HCT116 (cell line): ENCODE measurements at regions not wholly inside any gene's neighbourhood (a gene's known extent, or its start where the extent isn't known, plus 50 kb on each side); places are given as distances from the start of the nearest gene placed in this dataset.

ENCODE experiments used
- ATAC-seq: fragments of 200-7000 bp; cut with Tn5 transposase; 2 replicates; pipeline ENCODE4 v1.9.1; 2020; ENCODE audit warnings: mild to moderate bottlenecking, moderate library complexity
- BruUV-seq: library from RNA; stranded (reverse); fragments of 400-500 nt; replicated peaks from 2 replicates; lab custom pipeline; 2021; lab: Mats Ljungman, UMichigan
- CTCF ChIA-PET: fragments of 300-600 bp; sonication (Branson Sonifier 250); formaldehyde crosslinking; loops from one replicate; lab custom pipeline; 2021; ENCODE audit warnings: antibody characterized with exemption; lab: Charles Lee
- POLR2A ChIA-PET: fragments of 300-600, 350-600 bp; sonication (Branson Sonifier 250); formaldehyde crosslinking; loops from one replicate; lab custom pipeline; 2021; ENCODE audit warnings: antibody characterized with exemption; lab: Charles Lee
- RAD21 ChIA-PET, 2 experiments: fragments of 300-600 bp; sonication (Branson Sonifier 250); formaldehyde crosslinking; loops; one replicate each; lab custom pipeline; 2023; ENCODE audit warnings: low total read pairs in 2 of 2; ENCODE audit not compliant: uncharacterized antibody in 2 of 2, unreplicated experiment in 2 of 2, low non-redundant PET in 1 of 2; lab: Charles Lee
- DNase-seq: peaks from one replicate; pipeline ENCODE4 v3.0.0-alpha.2; 2010; ENCODE audit warnings: low read depth, low spot score
- H2AFZ ChIP-seq: fragments of 200-600 bp; shearing (Covaris generic), sonication (generic); 2 replicates; pipeline ENCODE4 v1.6.1; 2017; ENCODE audit warnings: low read depth, mixed run types, mixed read lengths, antibody characterized with exemption, low read length; ENCODE audit not compliant: poor library complexity, severe bottlenecking
- H3K27ac ChIP-seq: 2 replicates; pipeline ENCODE4 v1.5.1; 2012; ENCODE audit warnings: low read depth, low read length
- H3K27me3 ChIP-seq: fragments of 200-600 bp; sonication (generic); 2 replicates; pipeline ENCODE4 v1.6.1; 2016; ENCODE audit warnings: mixed run types, low read length, mixed read lengths; ENCODE audit not compliant: insufficient read depth
- H3K36me3 ChIP-seq, 2 experiments: fragments of 200-500 bp in 1 of 2; fragments of 200-600 bp in 1 of 2; sonication (Bioruptor generic) in 1 of 2; sonication (generic) in 1 of 2; 2 replicates each; pipeline versions ENCODE4 v1.5.1 to v1.6.1; 2014 to 2016; ENCODE audit warnings: low read length in 2 of 2, inconsistent platforms in 1 of 2, mixed read lengths in 1 of 2, mixed run types in 1 of 2; ENCODE audit not compliant: insufficient read depth in 2 of 2, control insufficient read depth in 1 of 2
- H3K4me1 ChIP-seq, 2 experiments: fragments of 200-600 bp in 1 of 2; sonication (generic) in 1 of 2; 2 replicates each; pipeline versions ENCODE4 v1.5.1 to v1.6.1; 2012 to 2017; ENCODE audit warnings: low read length in 2 of 2, inconsistent platforms in 1 of 2, mild to moderate bottlenecking in 1 of 2, mixed read lengths in 1 of 2, mixed run types in 1 of 2, moderate library complexity in 1 of 2; ENCODE audit not compliant: insufficient read depth in 2 of 2, control insufficient read depth in 1 of 2
- H3K4me2 ChIP-seq: fragments of 200-600 bp; sonication (generic); 2 replicates; pipeline ENCODE4 v1.6.1; 2017; ENCODE audit warnings: mixed run types, low read length, mixed read lengths
- H3K4me3 ChIP-seq, 2 experiments: fragments of 200-600 bp in 1 of 2; sonication (generic) in 1 of 2; replicated peaks in 1 of 2; 2 replicates each; pipeline ENCODE4 v1.5.1; 2011 to 2016; ENCODE audit warnings: low read length in 2 of 2, control low read depth in 1 of 2, low read depth in 1 of 2, mild to moderate bottlenecking in 1 of 2, mixed read lengths in 1 of 2, mixed run types in 1 of 2
- H3K79me2 ChIP-seq: fragments of 200-600 bp; sonication (generic); 2 replicates; pipeline ENCODE4 v1.6.1; 2017; ENCODE audit warnings: mild to moderate bottlenecking, mixed run types, low read length, moderate library complexity, mixed read lengths; ENCODE audit not compliant: insufficient read depth
- H3K9ac ChIP-seq: fragments of 200-600 bp; sonication (generic); 2 replicates; pipeline ENCODE4 v1.6.1; 2016; ENCODE audit warnings: low read length, mixed read lengths
- H3K9me2 ChIP-seq: fragments of 200-600 bp; sonication (generic), shearing (Covaris generic); 2 replicates; pipeline ENCODE4 v1.6.1; 2017; ENCODE audit warnings: mixed run types, mild to moderate bottlenecking, moderate library complexity; ENCODE audit not compliant: insufficient read depth
- H3K9me3 ChIP-seq, 2 experiments: fragments of 200-500 bp in 1 of 2; fragments of 200-600 bp in 1 of 2; sonication (Bioruptor generic) in 1 of 2; sonication (generic) in 1 of 2; 2 replicates each; pipeline ENCODE4 v1.6.1; 2014 to 2017; ENCODE audit warnings: low read length in 2 of 2, mixed read lengths in 2 of 2, inconsistent platforms in 1 of 2, low read depth in 1 of 2, mild to moderate bottlenecking in 1 of 2, mixed run types in 1 of 2, moderate library complexity in 1 of 2; ENCODE audit not compliant: control insufficient read depth in 1 of 2, insufficient read depth in 1 of 2
- H4K20me1 ChIP-seq: fragments of 200-600 bp; sonication (generic), shearing (Covaris generic); 2 replicates; pipeline ENCODE4 v1.6.1; 2017; ENCODE audit warnings: mixed run types, mild to moderate bottlenecking, moderate library complexity; ENCODE audit not compliant: insufficient read depth
- CBX3 ChIP-seq: IDR thresholded peaks from 2 replicates; pipeline ENCODE4 v1.6.1; 2012; ENCODE audit warnings: low read depth
- EGR1 ChIP-seq: IDR thresholded peaks from 2 replicates; pipeline ENCODE4 v1.6.1; 2012; ENCODE audit warnings: low read depth
- ELF1 ChIP-seq: IDR thresholded peaks from 2 replicates; pipeline ENCODE4 v1.6.1; 2012; ENCODE audit warnings: low read depth, borderline replicate concordance
- EZH2 ChIP-seq: fragments of 200-600 bp; sonication (generic); IDR thresholded peaks from 2 replicates; pipeline ENCODE4 v1.6.1; 2017; ENCODE audit warnings: antibody characterized with exemption, mixed run types
- EZH2phosphoT487 ChIP-seq: fragments of 200-600 bp; IDR thresholded peaks from 2 replicates; pipeline ENCODE4 v1.6.1; 2018; ENCODE audit warnings: antibody characterized with exemption, borderline replicate concordance
- POLR2AphosphoS5 ChIP-seq: IDR thresholded peaks from 2 replicates; pipeline ENCODE4 v1.6.1; 2011; ENCODE audit warnings: mild to moderate bottlenecking, low read depth, low read length, moderate library complexity
- RAD21 ChIP-seq: IDR thresholded peaks from 2 replicates; pipeline ENCODE4 v1.6.1; 2012; ENCODE audit warnings: low read depth, mild to moderate bottlenecking
- TCF7L2 ChIP-seq: IDR thresholded peaks from 2 replicates; pipeline ENCODE4 v1.7.0; 2011; ENCODE audit warnings: borderline replicate concordance, inconsistent platforms; ENCODE audit not compliant: insufficient read depth, insufficient read length; ENCODE audit errors: extremely low read depth
- ZFX ChIP-seq: fragments of 450-650 bp; IDR thresholded peaks from 2 replicates; pipeline ENCODE4 v1.6.1; 2017
- intact Hi-C: fragments of 100-400 bp; cut with micrococcal nuclease; formaldehyde crosslinking; loops from 2 replicates; pipeline ENCODE4 v1.10.0; 2022
- TF ChIP-seq, protein P1 (sequence below): IDR thresholded peaks from 2 replicates; pipeline ENCODE4 v1.6.1; 2012; ENCODE audit warnings: low read depth

DNA sequence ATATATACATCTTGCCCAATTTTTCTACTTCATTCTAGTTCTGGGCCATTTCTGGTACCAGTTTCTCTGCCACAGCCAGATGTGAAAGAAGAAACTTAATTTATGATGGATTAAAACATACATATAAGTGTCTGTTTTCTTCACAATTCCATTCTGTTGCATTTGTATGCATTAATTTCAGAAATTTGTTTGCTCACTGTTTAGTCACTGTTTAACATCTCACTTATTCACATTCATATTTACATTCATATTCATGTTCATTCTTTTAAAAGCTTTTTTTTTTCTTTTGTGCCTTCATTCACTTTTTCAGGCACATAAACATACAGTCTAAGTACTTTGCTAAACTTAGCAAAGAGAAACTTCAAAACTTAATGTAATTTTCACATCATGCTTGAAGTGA lies 684.0 kb upstream of the CDH9 start:
- Histone ChIP-seq H3K9me3 (peaks cover 7 to 33% of the 10 kb centered on the region in 2 experiments; a peak in 2 of 4 replicates), H3K27me3 (no peaks in the 10 kb centered on the region), H3K36me3 (no peaks in the 10 kb centered on the region), H3K4me3 (no peak overlapping the region), H3K79me2 (no peaks in the 10 kb centered on the region), H3K9me2 (no peaks in the 10 kb centered on the region), H4K20me1 (no peaks in the 10 kb centered on the region), H3K4me2 (no peak overlapping the region), H3K9ac (no peak overlapping the region), H3K4me1 (no peaks in the 10 kb centered on the region), H3K27ac (no peak overlapping the region), H2AFZ (no peak overlapping the region)
- RAD21 ChIA-PET: no interaction called here
- no TSS peak for BruUV-seq
- ATAC-seq (no peak), DNase-seq (no peak)
- intact Hi-C loops: no loop called here
- CTCF ChIA-PET: no interaction called here
- TF ChIP-seq POLR2AphosphoS5 (no peak), CBX3 (no peak), EZH2phosphoT487 (no peak), RAD21 (no peak), ELF1 (no peak), EGR1 (no peak), ZFX (no peak), TCF7L2 (no peak), EZH2 (no peak)
- TF ChIP-seq, protein P1, sequence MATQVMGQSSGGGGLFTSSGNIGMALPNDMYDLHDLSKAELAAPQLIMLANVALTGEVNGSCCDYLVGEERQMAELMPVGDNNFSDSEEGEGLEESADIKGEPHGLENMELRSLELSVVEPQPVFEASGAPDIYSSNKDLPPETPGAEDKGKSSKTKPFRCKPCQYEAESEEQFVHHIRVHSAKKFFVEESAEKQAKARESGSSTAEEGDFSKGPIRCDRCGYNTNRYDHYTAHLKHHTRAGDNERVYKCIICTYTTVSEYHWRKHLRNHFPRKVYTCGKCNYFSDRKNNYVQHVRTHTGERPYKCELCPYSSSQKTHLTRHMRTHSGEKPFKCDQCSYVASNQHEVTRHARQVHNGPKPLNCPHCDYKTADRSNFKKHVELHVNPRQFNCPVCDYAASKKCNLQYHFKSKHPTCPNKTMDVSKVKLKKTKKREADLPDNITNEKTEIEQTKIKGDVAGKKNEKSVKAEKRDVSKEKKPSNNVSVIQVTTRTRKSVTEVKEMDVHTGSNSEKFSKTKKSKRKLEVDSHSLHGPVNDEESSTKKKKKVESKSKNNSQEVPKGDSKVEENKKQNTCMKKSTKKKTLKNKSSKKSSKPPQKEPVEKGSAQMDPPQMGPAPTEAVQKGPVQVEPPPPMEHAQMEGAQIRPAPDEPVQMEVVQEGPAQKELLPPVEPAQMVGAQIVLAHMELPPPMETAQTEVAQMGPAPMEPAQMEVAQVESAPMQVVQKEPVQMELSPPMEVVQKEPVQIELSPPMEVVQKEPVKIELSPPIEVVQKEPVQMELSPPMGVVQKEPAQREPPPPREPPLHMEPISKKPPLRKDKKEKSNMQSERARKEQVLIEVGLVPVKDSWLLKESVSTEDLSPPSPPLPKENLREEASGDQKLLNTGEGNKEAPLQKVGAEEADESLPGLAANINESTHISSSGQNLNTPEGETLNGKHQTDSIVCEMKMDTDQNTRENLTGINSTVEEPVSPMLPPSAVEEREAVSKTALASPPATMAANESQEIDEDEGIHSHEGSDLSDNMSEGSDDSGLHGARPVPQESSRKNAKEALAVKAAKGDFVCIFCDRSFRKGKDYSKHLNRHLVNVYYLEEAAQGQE: no peak
- POLR2A ChIA-PET: no interaction called here
